ENCODE measurements at regions not wholly inside any gene's neighbourhood (a gene's known extent, or its start where the extent isn't known, plus 50 kb on each side); places are given as distances from the start of the nearest gene placed in this dataset.

GRCh38 chr16:73875996-73876690, 420.5 kb upstream of the PSMD7 start:
- no peaks in the 10 kb centered on the region for H3K9me2 ChIP-seq (replicated peaks; ENCODE audit: low read length)
- TF ChIP-seq CTCF (conservative IDR thresholded peaks at IDR 0.05; ENCODE audit: low read depth, low read length) (no peak), EZH2phosphoT487 (IDR thresholded peaks at IDR 0.05; ENCODE audit: borderline replicate concordance, low read length) (no peak)
- H3K27ac ChIP-seq (ENCODE audit: low read length) = no peak overlapping the region
- H3K36me3 ChIP-seq (ENCODE audit: low read depth, low read length) = no peaks in the 10 kb centered on the region
- H2AFZ ChIP-seq (ENCODE audit: low read length) = no peak overlapping the region
- ATAC-seq (no peak), DNase-seq (no peak)
- no peaks in the 10 kb centered on the region for H3K4me1 ChIP-seq (ENCODE audit: insufficient read depth, low read length)
- no peaks in the 10 kb centered on the region for H3K9me3 ChIP-seq (ENCODE audit: low read length)
- intact Hi-C loops (cut with micrococcal nuclease) = loop anchor here (10.0 kb wide), 2 partner anchors 1371 to 1751 kb away; no protein-coding TSS in a partner anchor
- ChIA-PET POLR2A (ENCODE audit: unreplicated experiment) (no interaction called here), CTCF (no interaction called here)
- H4K20me1 ChIP-seq (ENCODE audit: low read length) = no peaks in the 10 kb centered on the region
- BruUV-seq (replicated peaks) = no TSS peak
- H3F3A ChIP-seq (ENCODE audit: low read length, unreplicated experiment) = no peaks in the 10 kb centered on the region
- H3K9ac ChIP-seq (ENCODE audit: low read length) = no peak overlapping the region
- H3K4me3 ChIP-seq (ENCODE audit: low read length) = no peak overlapping the region
- H3K79me2 ChIP-seq (ENCODE audit: low read length) = no peaks in the 10 kb centered on the region
- no peak overlapping the region for H3K4me2 ChIP-seq (ENCODE audit: low read length)
- peaks cover 20% of the 10 kb centered on the region for H3K27me3 ChIP-seq (ENCODE audit: low read length)

- DNase-seq = no peak
- no peak overlapping the region for H3K4me3 ChIP-seq (ENCODE audit: low read length)
- ATAC-seq = no peak
- H2AFZ ChIP-seq (ENCODE audit: low read length) = no peak overlapping the region
- no peaks in the 10 kb centered on the region for H3K4me1 ChIP-seq (ENCODE audit: insufficient read depth, low read length)
- no peaks in the 10 kb centered on the region for H3K9me2 ChIP-seq (replicated peaks; ENCODE audit: low read length)
- H3K79me2 ChIP-seq (ENCODE audit: low read length) = no peaks in the 10 kb centered on the region
- H3K9ac ChIP-seq (ENCODE audit: low read length) = no peak overlapping the region
- ChIA-PET POLR2A (ENCODE audit: unreplicated experiment) (no interaction called here), CTCF (no interaction called here)
- no peaks in the 10 kb centered on the region for H3F3A ChIP-seq (ENCODE audit: low read length, unreplicated experiment)
- peaks cover 4% of the 10 kb centered on the region; the same call in 1 of the 2 replicates for H3K27me3 ChIP-seq (ENCODE audit: low read length)
- H3K4me2 ChIP-seq (ENCODE audit: low read length) = no peak overlapping the region
- no peaks in the 10 kb centered on the region for H4K20me1 ChIP-seq (ENCODE audit: low read length)
- intact Hi-C loops (cut with micrococcal nuclease) = loop anchor here (10.0 kb wide), 2 partner anchors 1370 to 1750 kb away; no protein-coding TSS in a partner anchor
- H3K27ac ChIP-seq (ENCODE audit: low read length) = no peak overlapping the region
- no TSS peak for BruUV-seq (replicated peaks)
- TF ChIP-seq EZH2phosphoT487 (IDR thresholded peaks at IDR 0.05; ENCODE audit: borderline replicate concordance, low read length) (no peak), CTCF (conservative IDR thresholded peaks at IDR 0.05; ENCODE audit: low read depth, low read length) (no peak), EZH2 (IDR thresholded peaks at IDR 0.05; ENCODE audit: low read length, unreplicated experiment) (no peak)
- no peaks in the 10 kb centered on the region for H3K9me3 ChIP-seq (ENCODE audit: low read length)
- no peaks in the 10 kb centered on the region for H3K36me3 ChIP-seq (ENCODE audit: low read depth, low read length)
Observed at GRCh38 chr16:73874324-73874723, 422.3 kb upstream of the PSMD7 start.

GRCh38 chr16:73873643-73874042, 423.0 kb upstream of the PSMD7 start:
- DNase-seq (no peak), ATAC-seq (no peak)
- Histone ChIP-seq H2AFZ (ENCODE audit: low read length) (no peak overlapping the region), H3F3A (ENCODE audit: low read length, unreplicated experiment) (no peaks in the 10 kb centered on the region), H4K20me1 (ENCODE audit: low read length) (no peaks in the 10 kb centered on the region), H3K79me2 (ENCODE audit: low read length) (no peaks in the 10 kb centered on the region), H3K4me2 (ENCODE audit: low read length) (no peak overlapping the region), H3K9me3 (ENCODE audit: low read length) (no peaks in the 10 kb centered on the region), H3K27me3 (ENCODE audit: low read length) (peaks cover 9% of the 10 kb centered on the region; the same call in 1 of the 2 replicates), H3K4me3 (ENCODE audit: low read length) (no peak overlapping the region), H3K4me1 (ENCODE audit: insufficient read depth, low read length) (no peaks in the 10 kb centered on the region), H3K9me2 (replicated peaks; ENCODE audit: low read length) (no peaks in the 10 kb centered on the region), H3K36me3 (ENCODE audit: low read depth, low read length) (no peaks in the 10 kb centered on the region), H3K9ac (ENCODE audit: low read length) (no peak overlapping the region), H3K27ac (ENCODE audit: low read length) (no peak overlapping the region)
- intact Hi-C loops (cut with micrococcal nuclease) = loop anchor here (10.0 kb wide), 2 partner anchors 1369 to 1749 kb away; no protein-coding TSS in a partner anchor
- ChIA-PET POLR2A (ENCODE audit: unreplicated experiment) (no interaction called here), CTCF (no interaction called here)
- TF ChIP-seq EZH2 (IDR thresholded peaks at IDR 0.05; ENCODE audit: low read length, unreplicated experiment) (no peak), EZH2phosphoT487 (IDR thresholded peaks at IDR 0.05; ENCODE audit: borderline replicate concordance, low read length) (no peak), CTCF (conservative IDR thresholded peaks at IDR 0.05; ENCODE audit: low read depth, low read length) (no peak)
- BruUV-seq (replicated peaks) = no TSS peak

All from PC-3 (cell line).